Uterus (tissue), 3 donors: ENCODE measurements at regions not wholly inside any gene's neighbourhood (a gene's known extent, or its start where the extent isn't known, plus 50 kb on each side); places are given as distances from the start of the nearest gene placed in this dataset.

Experiments used
- DNase-seq, 2 donors: peaks; one replicate each; pipeline ENCODE4 v3.0.0-alpha.2; 2019 to 2020
- H3K27ac ChIP-seq, 2 donors: fragments of 200-600 bp; sonication (generic); 1 replicate in 1 of 2; 2 replicates in 1 of 2; pipeline ENCODE4 v1.5.1; 2016 to 2018
- H3K27me3 ChIP-seq, 2 donors: fragments of 200-600 bp; sonication (generic); one replicate each; pipeline ENCODE4 v1.5.1; 2018 to 2019; ENCODE audit warnings: control low read depth in 1 of 2
- H3K36me3 ChIP-seq, 2 donors: fragments of 200-600 bp; sonication (generic); one replicate each; pipeline ENCODE4 v1.5.1; 2019; ENCODE audit warnings: control low read depth in 1 of 2
- H3K4me1 ChIP-seq, 2 donors: fragments of 200-600 bp; sonication (generic); one replicate each; pipeline ENCODE4 v1.5.1; 2018 to 2019; ENCODE audit warnings: control low read depth in 1 of 2
- H3K4me3 ChIP-seq, 2 donors: fragments of 200-600 bp; sonication (generic); 1 replicate in 1 of 2; 2 replicates in 1 of 2; pipeline ENCODE4 v1.5.1; 2018 to 2019; ENCODE audit warnings: mild to moderate bottlenecking in 1 of 2
- H3K9me3 ChIP-seq, 2 donors: fragments of 200-600 bp; sonication (generic); one replicate each; pipeline ENCODE4 v1.5.1; 2019; ENCODE audit warnings: control low read depth in 1 of 2
- POLR2A ChIP-seq, 2 donors: fragments of 450-650 bp; IDR thresholded peaks; one replicate each; pipeline ENCODE4 v1.6.1; 2016; ENCODE audit warnings: antibody characterized with exemption in 2 of 2, mild to moderate bottlenecking in 1 of 2, moderate library complexity in 1 of 2
- intact Hi-C: fragments of 100-400 bp; cut with DNase I; formaldehyde crosslinking; loops from one replicate; pipeline ENCODE4 v1.15.1; 2023; ENCODE audit warnings: low total_unique reads
- TF ChIP-seq, protein P1 (sequence below), 4 experiments: fragments of 200-600 bp in 2 of 4; fragments of 450-650 bp in 2 of 4; sonication (generic) in 2 of 4; IDR thresholded peaks; one replicate each; pipeline ENCODE4 v1.5.1; 2016 to 2019; ENCODE audit warnings: antibody characterized with exemption in 4 of 4, mild to moderate bottlenecking in 2 of 4, moderate library complexity in 1 of 4
- donor health status: DM: yes; HTN: yes; CAD: no.

GRCh38 chr9:80648336-80648735 is 1041.0 kb downstream of the TLE1 start:
- peaks cover 0 to 9% of the 10 kb centered on the region in 2 donors for H3K4me1 ChIP-seq
- no peak overlapping the region for H3K4me3 ChIP-seq
- H3K9me3 ChIP-seq, result no peaks in the 10 kb centered on the region
- H3K27ac ChIP-seq, result peak overlapping the region; percentile 41 to 55
- DNase-seq, result no peak
- H3K27me3 ChIP-seq, result peaks cover 0 to 4% of the 10 kb centered on the region in 2 donors
- TF ChIP-seq POLR2A (IDR thresholded peaks at IDR 0.05), result no peak
- TF ChIP-seq, protein P1, sequence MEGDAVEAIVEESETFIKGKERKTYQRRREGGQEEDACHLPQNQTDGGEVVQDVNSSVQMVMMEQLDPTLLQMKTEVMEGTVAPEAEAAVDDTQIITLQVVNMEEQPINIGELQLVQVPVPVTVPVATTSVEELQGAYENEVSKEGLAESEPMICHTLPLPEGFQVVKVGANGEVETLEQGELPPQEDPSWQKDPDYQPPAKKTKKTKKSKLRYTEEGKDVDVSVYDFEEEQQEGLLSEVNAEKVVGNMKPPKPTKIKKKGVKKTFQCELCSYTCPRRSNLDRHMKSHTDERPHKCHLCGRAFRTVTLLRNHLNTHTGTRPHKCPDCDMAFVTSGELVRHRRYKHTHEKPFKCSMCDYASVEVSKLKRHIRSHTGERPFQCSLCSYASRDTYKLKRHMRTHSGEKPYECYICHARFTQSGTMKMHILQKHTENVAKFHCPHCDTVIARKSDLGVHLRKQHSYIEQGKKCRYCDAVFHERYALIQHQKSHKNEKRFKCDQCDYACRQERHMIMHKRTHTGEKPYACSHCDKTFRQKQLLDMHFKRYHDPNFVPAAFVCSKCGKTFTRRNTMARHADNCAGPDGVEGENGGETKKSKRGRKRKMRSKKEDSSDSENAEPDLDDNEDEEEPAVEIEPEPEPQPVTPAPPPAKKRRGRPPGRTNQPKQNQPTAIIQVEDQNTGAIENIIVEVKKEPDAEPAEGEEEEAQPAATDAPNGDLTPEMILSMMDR (IDR thresholded peaks at IDR 0.05), result no peak
- intact Hi-C loops, result no loop called here
- H3K36me3 ChIP-seq, result no peaks in the 10 kb centered on the region

DNA sequence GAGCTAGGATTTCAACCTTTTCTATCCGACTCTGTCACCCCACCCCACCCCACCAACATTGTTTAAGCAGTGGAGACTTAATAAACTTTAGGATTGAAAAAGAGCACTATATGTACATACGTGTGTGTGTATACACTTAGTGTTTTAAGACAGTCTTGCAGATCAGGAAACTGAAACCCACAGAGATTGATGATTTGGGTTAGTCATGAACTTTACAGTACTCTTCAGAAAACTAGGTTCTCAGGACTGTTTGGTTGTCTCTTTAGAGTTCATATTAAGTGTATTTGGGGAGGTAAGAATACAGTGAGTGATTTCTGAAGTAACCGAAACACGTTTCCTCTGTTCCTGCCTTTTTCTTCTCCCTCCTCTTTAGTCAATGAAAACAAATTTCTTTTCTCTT is 1043.1 kb downstream of the TLE1 start:
- H3K27ac ChIP-seq, result no peak overlapping the region
- TF ChIP-seq POLR2A (IDR thresholded peaks at IDR 0.05), result no peak
- TF ChIP-seq, protein P1 (IDR thresholded peaks at IDR 0.05), result no peak
- H3K36me3 ChIP-seq, result no peaks in the 10 kb centered on the region
- H3K4me3 ChIP-seq, result no peak overlapping the region
- peaks cover 0 to 4% of the 10 kb centered on the region in 2 donors for H3K27me3 ChIP-seq
- DNase-seq, result no peak
- intact Hi-C loops, result no loop called here
- peaks cover 0 to 5% of the 10 kb centered on the region in 2 donors for H3K4me1 ChIP-seq
- H3K9me3 ChIP-seq, result no peaks in the 10 kb centered on the region

- Histone ChIP-seq H3K27me3 (peaks cover 0 to 4% of the 10 kb centered on the region in 2 donors), H3K36me3 (no peaks in the 10 kb centered on the region), H3K4me1 (no peaks in the 10 kb centered on the region), H3K4me3 (no peak overlapping the region), H3K9me3 (no peaks in the 10 kb centered on the region), H3K27ac (no peak overlapping the region)
- intact Hi-C loops, result no loop called here
- TF ChIP-seq POLR2A (IDR thresholded peaks at IDR 0.05), result no peak
- TF ChIP-seq, protein P1 (IDR thresholded peaks at IDR 0.05), result no peak
- DNase-seq, result no peak
Observed at GRCh38 chr9:80644044-80644443, 1045.3 kb downstream of the TLE1 start.

DNA sequence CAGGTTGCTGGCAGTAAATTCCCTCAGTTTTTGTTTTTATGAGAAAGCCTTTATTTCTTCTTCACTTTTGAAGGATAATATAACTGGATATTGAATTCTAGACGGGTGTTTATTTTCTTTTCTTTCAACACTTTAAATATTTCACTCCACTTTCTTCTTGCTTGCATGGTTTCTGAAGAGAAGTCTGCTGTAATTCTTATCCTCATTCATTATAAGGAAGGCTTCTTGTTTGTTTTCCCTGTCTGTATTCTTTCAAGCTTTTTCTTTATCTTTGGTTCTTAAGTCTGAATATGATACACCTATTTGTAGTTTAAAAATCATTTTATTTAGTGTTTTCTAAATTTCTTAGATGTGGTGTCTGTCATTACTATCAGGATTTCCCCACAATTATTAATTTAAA is 1054.3 kb downstream of the TLE1 start:
- no peak for TF ChIP-seq POLR2A (IDR thresholded peaks at IDR 0.05)
- TF ChIP-seq, protein P1 (IDR thresholded peaks at IDR 0.05), result no peak
- intact Hi-C loops, result no loop called here
- H3K4me1 ChIP-seq, result no peaks in the 10 kb centered on the region

GRCh38 chr9:80632041-80632440 is 1057.3 kb downstream of the TLE1 start:
- Histone ChIP-seq H3K4me3 (no peak overlapping the region), H3K27me3 (no peaks in the 10 kb centered on the region), H3K36me3 (no peaks in the 10 kb centered on the region), H3K27ac (no peak overlapping the region), H3K9me3 (no peaks in the 10 kb centered on the region), H3K4me1 (no peaks in the 10 kb centered on the region)
- no peak for DNase-seq
- TF ChIP-seq POLR2A (IDR thresholded peaks at IDR 0.05), result no peak
- TF ChIP-seq, protein P1 (IDR thresholded peaks at IDR 0.05), result no peak
- intact Hi-C loops, result no loop called here

More for the DNA sequence above, 1054.3 kb downstream of the TLE1 start:
- H3K27me3 ChIP-seq, result no peaks in the 10 kb centered on the region
- H3K36me3 ChIP-seq, result no peaks in the 10 kb centered on the region
- no peak overlapping the region for H3K27ac ChIP-seq
- no peak overlapping the region for H3K4me3 ChIP-seq
- no peaks in the 10 kb centered on the region for H3K9me3 ChIP-seq
- DNase-seq, result no peak
